ENCODE measurements at regions not wholly inside any gene's neighbourhood (a gene's known extent, or its start where the extent isn't known, plus 50 kb on each side); places are given as distances from the start of the nearest gene placed in this dataset.

GRCh38 chr21:16572032-16572431 is 842.2 kb downstream of the USP25 start:
- Mint-ChIP-seq H3K27ac (no peak overlapping the region), H3K4me3 (no peak overlapping the region), H3K4me1 (ENCODE audit: low read depth) (no peaks in the 10 kb centered on the region), H3K36me3 (ENCODE audit: low read depth) (no peaks in the 10 kb centered on the region), H3K9me3 (peaks cover 2% of the 10 kb centered on the region), H3K27me3 (ENCODE audit: insufficient read depth) (no peaks in the 10 kb centered on the region)
- DNase-seq (ENCODE audit: low spot score): no peak
- intact Hi-C loops (cut with micrococcal nuclease): no loop called here

DNA sequence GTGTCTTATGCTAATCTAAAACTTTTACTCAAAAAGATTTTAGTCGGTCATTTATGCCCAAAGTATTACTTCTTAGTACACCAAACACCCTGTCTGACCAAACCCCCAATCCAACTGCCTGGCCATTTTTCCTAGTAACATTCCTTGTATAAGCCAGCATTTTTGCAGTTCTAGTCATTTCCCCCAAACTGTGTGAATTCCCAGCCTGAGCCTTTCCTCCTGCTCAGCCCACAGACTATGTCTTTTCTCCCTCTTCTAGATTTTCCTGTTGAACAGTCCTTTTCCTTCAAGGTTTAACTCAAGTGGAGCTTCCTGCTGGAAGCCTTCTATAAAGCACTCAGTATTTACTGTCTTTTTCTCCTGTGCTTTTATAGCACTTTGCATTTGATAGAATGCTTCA is 843.8 kb downstream of the USP25 start:
- peaks cover 2% of the 10 kb centered on the region for H3K9me3 Mint-ChIP-seq
- H3K27ac Mint-ChIP-seq: no peak overlapping the region
- no peaks in the 10 kb centered on the region for H3K4me1 Mint-ChIP-seq (ENCODE audit: low read depth)

GRCh38 chr21:16577975-16578374 is 848.2 kb downstream of the USP25 start:
- no peaks in the 10 kb centered on the region for H3K4me1 Mint-ChIP-seq (ENCODE audit: low read depth)
- H3K27me3 Mint-ChIP-seq (ENCODE audit: insufficient read depth): no peaks in the 10 kb centered on the region
- H3K9me3 Mint-ChIP-seq: peaks cover 2% of the 10 kb centered on the region
- DNase-seq (ENCODE audit: low spot score): no peak
- H3K4me3 Mint-ChIP-seq: no peak overlapping the region
- no peaks in the 10 kb centered on the region for H3K36me3 Mint-ChIP-seq (ENCODE audit: low read depth)
- intact Hi-C loops (cut with micrococcal nuclease): no loop called here
- H3K27ac Mint-ChIP-seq: no peak overlapping the region

More for the DNA sequence above, 843.8 kb downstream of the USP25 start:
- H3K27me3 Mint-ChIP-seq (ENCODE audit: insufficient read depth): no peaks in the 10 kb centered on the region
- H3K4me3 Mint-ChIP-seq: no peak overlapping the region
- H3K36me3 Mint-ChIP-seq (ENCODE audit: low read depth): no peaks in the 10 kb centered on the region
- DNase-seq (ENCODE audit: low spot score): no peak
- intact Hi-C loops (cut with micrococcal nuclease): no loop called here

GRCh38 chr21:16578912-16579311 is 849.1 kb downstream of the USP25 start:
- Mint-ChIP-seq H3K27me3 (ENCODE audit: insufficient read depth) (no peaks in the 10 kb centered on the region), H3K36me3 (ENCODE audit: low read depth) (no peaks in the 10 kb centered on the region), H3K27ac (no peak overlapping the region), H3K4me1 (ENCODE audit: low read depth) (no peaks in the 10 kb centered on the region), H3K9me3 (peaks cover 2% of the 10 kb centered on the region), H3K4me3 (no peak overlapping the region)
- intact Hi-C loops (cut with micrococcal nuclease): no loop called here
- no peak for DNase-seq (ENCODE audit: low spot score)

DNA sequence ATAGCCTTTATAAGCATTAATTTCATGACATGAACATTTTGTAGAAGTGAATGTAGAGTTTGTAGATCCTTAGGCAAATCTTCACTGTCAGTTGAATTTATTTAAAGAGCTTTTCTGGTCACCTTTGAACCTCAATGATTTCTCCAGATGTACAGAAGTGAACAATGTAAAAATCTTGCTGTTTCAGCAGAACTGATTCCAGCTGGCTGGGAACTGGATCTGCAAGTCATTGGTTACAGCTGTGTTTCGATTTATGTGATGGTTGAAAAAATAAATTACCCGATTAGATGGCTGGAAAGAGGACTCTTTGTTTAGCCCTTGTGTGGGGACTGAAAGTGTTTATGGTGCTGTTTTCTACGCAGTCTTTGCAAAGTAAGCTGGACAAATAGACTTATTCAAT is 849.8 kb downstream of the USP25 start:
- intact Hi-C loops (cut with micrococcal nuclease): no loop called here
- DNase-seq (ENCODE audit: low spot score): no peak
- H3K9me3 Mint-ChIP-seq: peaks cover 2% of the 10 kb centered on the region

GRCh38 chr21:16580661-16581060 is 850.9 kb downstream of the USP25 start:
- DNase-seq (ENCODE audit: low spot score): no peak
- no peaks in the 10 kb centered on the region for H3K36me3 Mint-ChIP-seq (ENCODE audit: low read depth)
- H3K9me3 Mint-ChIP-seq: no peaks in the 10 kb centered on the region
- no peaks in the 10 kb centered on the region for H3K4me1 Mint-ChIP-seq (ENCODE audit: low read depth)
- no peak overlapping the region for H3K27ac Mint-ChIP-seq
- H3K4me3 Mint-ChIP-seq: no peak overlapping the region
- H3K27me3 Mint-ChIP-seq (ENCODE audit: insufficient read depth): no peaks in the 10 kb centered on the region
- intact Hi-C loops (cut with micrococcal nuclease): no loop called here

More for the DNA sequence above, 849.8 kb downstream of the USP25 start:
- Mint-ChIP-seq H3K36me3 (ENCODE audit: low read depth) (no peaks in the 10 kb centered on the region), H3K4me3 (no peak overlapping the region), H3K27ac (no peak overlapping the region), H3K4me1 (ENCODE audit: low read depth) (no peaks in the 10 kb centered on the region), H3K27me3 (ENCODE audit: insufficient read depth) (no peaks in the 10 kb centered on the region)

DNA sequence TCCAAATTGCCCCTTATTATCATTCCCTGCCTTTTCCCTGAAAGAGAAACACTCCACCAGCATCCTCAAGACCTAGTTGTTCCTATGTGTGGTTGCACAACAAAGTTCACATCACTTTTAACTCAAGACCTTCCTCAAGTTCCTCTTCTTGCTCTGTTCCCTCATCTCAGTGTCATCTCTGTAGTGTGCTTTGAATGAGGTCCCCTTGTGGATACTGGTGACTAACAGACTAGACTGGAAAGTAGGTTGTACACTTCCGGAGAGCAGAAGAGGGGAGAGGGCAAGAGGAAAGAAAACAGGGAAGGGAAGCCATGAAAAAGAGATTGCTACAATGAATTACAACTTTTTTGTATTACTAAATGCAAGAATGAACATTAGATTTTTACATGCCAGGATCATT is 853.8 kb downstream of the USP25 start:
- Mint-ChIP-seq H3K9me3 (no peaks in the 10 kb centered on the region), H3K27me3 (ENCODE audit: insufficient read depth) (no peaks in the 10 kb centered on the region)
- intact Hi-C loops (cut with micrococcal nuclease): no loop called here

GRCh38 chr21:16584756-16585155 is 855.0 kb downstream of the USP25 start:
- intact Hi-C loops (cut with micrococcal nuclease): no loop called here
- Mint-ChIP-seq H3K4me1 (ENCODE audit: low read depth) (no peaks in the 10 kb centered on the region), H3K27ac (no peak overlapping the region), H3K36me3 (ENCODE audit: low read depth) (no peaks in the 10 kb centered on the region), H3K4me3 (no peak overlapping the region), H3K27me3 (ENCODE audit: insufficient read depth) (no peaks in the 10 kb centered on the region), H3K9me3 (no peaks in the 10 kb centered on the region)
- no peak for DNase-seq (ENCODE audit: low spot score)

More for the DNA sequence above, 853.8 kb downstream of the USP25 start:
- H3K4me1 Mint-ChIP-seq (ENCODE audit: low read depth): no peaks in the 10 kb centered on the region
- H3K4me3 Mint-ChIP-seq: no peak overlapping the region
- H3K27ac Mint-ChIP-seq: no peak overlapping the region
- no peaks in the 10 kb centered on the region for H3K36me3 Mint-ChIP-seq (ENCODE audit: low read depth)
- DNase-seq (ENCODE audit: low spot score): no peak

DNA sequence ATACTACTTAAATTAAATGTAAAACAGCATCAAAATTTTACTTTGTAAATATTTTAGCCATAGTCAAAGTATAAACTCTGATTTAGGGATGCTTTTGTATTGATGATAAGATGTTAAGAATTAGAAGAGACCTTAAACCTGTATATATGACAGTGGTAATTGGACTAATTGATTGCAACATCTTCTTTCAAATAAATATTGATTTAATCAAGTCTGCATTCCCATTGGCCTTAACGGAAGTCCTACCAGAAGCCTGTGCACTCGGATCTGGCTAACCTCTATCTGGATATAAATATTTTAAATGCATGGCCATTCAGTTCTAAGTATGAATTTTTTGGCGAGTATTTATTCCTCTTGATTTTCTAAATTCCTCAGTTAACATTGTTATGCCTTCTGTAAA is 856.1 kb downstream of the USP25 start:
- no peaks in the 10 kb centered on the region for H3K27me3 Mint-ChIP-seq (ENCODE audit: insufficient read depth)
- intact Hi-C loops (cut with micrococcal nuclease): no loop called here
- no peaks in the 10 kb centered on the region for H3K36me3 Mint-ChIP-seq (ENCODE audit: low read depth)
- no peaks in the 10 kb centered on the region for H3K9me3 Mint-ChIP-seq
- DNase-seq (ENCODE audit: low spot score): no peak
- no peak overlapping the region for H3K27ac Mint-ChIP-seq
- H3K4me1 Mint-ChIP-seq (ENCODE audit: low read depth): no peaks in the 10 kb centered on the region
- H3K4me3 Mint-ChIP-seq: no peak overlapping the region

- Mint-ChIP-seq H3K27me3 (ENCODE audit: insufficient read depth) (no peaks in the 10 kb centered on the region), H3K4me1 (ENCODE audit: low read depth) (no peaks in the 10 kb centered on the region), H3K9me3 (no peaks in the 10 kb centered on the region), H3K36me3 (ENCODE audit: low read depth) (no peaks in the 10 kb centered on the region), H3K27ac (no peak overlapping the region), H3K4me3 (no peak overlapping the region)
- no peak for DNase-seq (ENCODE audit: low spot score)
- intact Hi-C loops (cut with micrococcal nuclease): no loop called here
Observed at GRCh38 chr21:16587141-16587581, 857.4 kb downstream of the USP25 start.

- intact Hi-C loops (cut with micrococcal nuclease): no loop called here
- no peaks in the 10 kb centered on the region for H3K4me1 Mint-ChIP-seq (ENCODE audit: low read depth)
Observed at GRCh38 chr21:16587681-16588375, 858.0 kb downstream of the USP25 start.

GRCh38 chr21:16588433-16588860 is 858.7 kb downstream of the USP25 start:
- Mint-ChIP-seq H3K9me3 (no peaks in the 10 kb centered on the region), H3K4me3 (no peak overlapping the region), H3K27ac (no peak overlapping the region), H3K4me1 (ENCODE audit: low read depth) (no peaks in the 10 kb centered on the region), H3K36me3 (ENCODE audit: low read depth) (no peaks in the 10 kb centered on the region), H3K27me3 (ENCODE audit: insufficient read depth) (no peaks in the 10 kb centered on the region)
- intact Hi-C loops (cut with micrococcal nuclease): no loop called here
- DNase-seq (ENCODE audit: low spot score): no peak

More at GRCh38 chr21:16587681-16588375, 858.0 kb downstream of the USP25 start:
- H3K36me3 Mint-ChIP-seq (ENCODE audit: low read depth): no peaks in the 10 kb centered on the region
- no peak for DNase-seq (ENCODE audit: low spot score)
- no peaks in the 10 kb centered on the region for H3K9me3 Mint-ChIP-seq
- no peak overlapping the region for H3K27ac Mint-ChIP-seq
- no peaks in the 10 kb centered on the region for H3K27me3 Mint-ChIP-seq (ENCODE audit: insufficient read depth)
- H3K4me3 Mint-ChIP-seq: no peak overlapping the region

- intact Hi-C loops (cut with micrococcal nuclease): no loop called here
- no peaks in the 10 kb centered on the region for H3K27me3 Mint-ChIP-seq (ENCODE audit: insufficient read depth)
- H3K36me3 Mint-ChIP-seq (ENCODE audit: low read depth): no peaks in the 10 kb centered on the region
- no peaks in the 10 kb centered on the region for H3K4me1 Mint-ChIP-seq (ENCODE audit: low read depth)
- no peak for DNase-seq (ENCODE audit: low spot score)
- no peak overlapping the region for H3K27ac Mint-ChIP-seq
- H3K4me3 Mint-ChIP-seq: no peak overlapping the region
- H3K9me3 Mint-ChIP-seq: no peaks in the 10 kb centered on the region
Observed at GRCh38 chr21:16589006-16589898, 859.5 kb downstream of the USP25 start.

Measured in activated T-helper 1 cell treated with anti-CD3 and anti-CD28 coated beads, Interleukin-12 subunit alpha, Interleukin-12 subunit beta, Interleukin-2, Interleukin-4 antibody, amounts not matched to agents 30 ng/mL and 10 ng/mL and 1 ng/mL, durations not matched to agents 14 hours and 24 hours and 36 hours (primary cell).